ENCODE measurements at regions not wholly inside any gene's neighbourhood (a gene's known extent, or its start where the extent isn't known, plus 50 kb on each side); places are given as distances from the start of the nearest gene placed in this dataset.

DNA sequence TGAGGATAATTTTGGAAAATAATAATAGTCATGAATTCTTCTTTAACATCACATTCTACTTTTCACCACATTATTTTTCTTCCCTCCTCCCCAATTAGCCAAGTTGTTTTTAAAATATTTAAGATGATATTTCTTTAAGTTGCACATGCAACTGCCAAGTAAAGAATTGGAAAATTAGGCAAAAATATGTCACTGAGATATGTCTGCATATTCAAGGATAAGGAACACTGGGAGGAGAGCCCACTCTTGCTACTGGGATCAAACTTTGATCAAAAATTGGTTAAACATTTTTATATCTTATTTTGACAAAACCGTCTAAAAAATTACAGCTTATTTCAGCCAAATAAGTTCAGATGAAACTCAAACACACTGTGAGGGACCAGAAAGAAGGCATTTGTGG is 231.2 kb upstream of the TMTC1 start:
- no peak for DNase-seq

DNA sequence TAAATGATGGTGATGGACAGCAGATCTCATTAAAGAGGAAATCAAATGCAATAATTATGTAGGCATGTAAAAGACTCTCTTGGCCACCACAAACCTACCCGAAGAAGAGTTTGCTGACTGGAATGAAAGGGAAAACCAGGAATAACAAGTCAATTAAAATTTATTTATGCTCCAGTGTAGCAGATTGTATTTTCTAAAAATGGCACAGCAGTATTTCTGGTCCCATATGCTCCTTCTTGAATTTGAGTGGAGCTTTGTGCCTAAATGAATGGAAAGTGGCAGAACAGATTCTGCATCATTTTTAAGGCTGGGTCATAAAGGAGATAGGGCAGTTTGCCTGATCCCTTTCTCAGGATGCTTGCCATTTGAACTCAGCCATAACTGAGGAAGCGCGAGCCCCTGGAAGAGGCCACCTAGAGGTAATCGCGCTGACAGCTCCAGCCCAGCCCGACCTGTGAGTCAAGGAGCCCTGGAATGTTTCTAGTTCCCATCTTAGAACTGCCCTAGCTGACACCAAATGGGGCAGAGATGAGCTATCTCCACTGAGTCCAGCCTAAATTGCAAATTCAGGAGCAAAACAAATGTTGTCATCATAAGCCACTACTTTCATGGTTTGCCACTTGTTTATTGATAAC is 229.2 kb upstream of the TMTC1 start:
- DNase-seq: no peak

DNA sequence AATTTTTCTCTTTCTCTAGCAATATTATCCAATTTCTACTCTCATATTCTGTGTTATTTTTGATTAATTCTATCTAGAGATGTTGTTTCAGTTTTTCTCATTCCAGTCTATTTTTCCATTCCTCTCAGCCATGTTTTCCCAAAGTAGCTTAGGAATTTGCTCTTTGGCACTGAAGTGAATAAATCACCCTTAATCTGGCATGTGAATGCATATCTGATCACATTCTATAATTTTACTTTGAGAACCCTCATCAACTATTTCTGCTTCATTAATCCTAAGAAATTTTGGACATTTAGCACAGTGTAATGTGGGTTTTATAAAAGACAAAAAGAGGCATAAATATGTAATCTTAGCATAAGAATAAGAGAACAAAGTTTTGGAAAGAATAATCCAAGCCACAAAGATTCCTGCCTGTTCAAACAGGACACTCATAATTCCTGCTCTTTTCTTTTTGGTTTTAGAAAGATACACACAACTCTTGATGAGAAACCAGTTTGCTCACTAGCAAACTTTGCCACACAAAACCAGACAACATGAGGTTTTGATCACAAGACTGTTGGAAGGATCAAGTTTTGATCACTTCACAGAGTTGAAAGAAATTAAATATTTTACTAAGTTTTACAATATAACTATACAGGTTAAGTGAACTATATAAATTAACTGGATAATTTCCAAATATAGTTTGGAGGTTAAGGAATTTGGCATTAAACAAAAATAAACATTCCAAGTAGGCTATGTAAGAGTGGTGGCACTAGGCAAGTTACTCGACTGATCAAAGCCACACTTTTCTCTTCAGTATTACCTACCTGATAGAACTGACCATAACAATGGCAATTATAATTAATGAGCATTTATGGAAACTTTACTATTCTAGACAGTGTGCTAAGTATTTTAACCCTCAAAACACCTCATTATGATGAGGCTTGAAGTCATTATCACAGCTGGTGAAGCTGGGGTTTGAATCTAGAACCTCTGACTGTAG is 226.6 kb upstream of the TMTC1 start:
- no peak for DNase-seq

DNA sequence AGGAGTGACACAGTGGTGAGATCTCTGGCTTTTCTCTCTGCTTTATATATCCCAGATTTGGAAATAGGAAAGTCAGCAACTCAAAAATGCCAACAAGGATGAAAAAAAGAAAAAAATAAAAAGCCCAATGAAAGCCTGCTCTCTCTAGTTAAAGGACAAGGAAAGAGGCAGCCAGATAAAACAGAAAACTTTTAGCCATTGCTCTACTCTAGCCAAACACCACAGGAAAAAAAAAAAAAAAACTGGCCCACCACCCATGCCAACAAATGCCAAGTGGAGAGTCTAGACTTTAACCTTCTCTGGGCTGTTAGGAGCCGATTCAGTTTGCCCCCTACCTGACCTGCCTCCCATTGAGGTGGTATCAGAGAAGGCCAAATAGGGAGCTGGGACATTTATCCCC is 222.3 kb upstream of the TMTC1 start:
- no peak for DNase-seq

DNA sequence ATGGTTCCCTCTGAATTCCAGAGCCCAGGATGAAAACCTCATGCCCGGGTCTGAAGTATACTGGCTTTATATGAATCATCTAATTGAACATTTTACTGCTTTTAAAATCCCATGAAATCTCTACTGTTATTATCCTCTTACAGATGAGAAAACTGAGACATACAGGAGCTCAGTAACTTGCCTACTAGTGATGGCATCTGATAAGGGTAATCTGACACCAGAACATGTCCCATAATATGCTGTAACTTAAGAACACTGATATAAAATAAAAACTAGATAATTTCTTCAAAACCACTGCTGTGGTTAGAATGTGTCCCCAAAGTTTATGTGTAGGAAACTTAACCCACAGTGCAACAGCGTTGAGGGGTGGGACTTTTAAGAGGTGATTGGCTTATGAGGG is 219.6 kb upstream of the TMTC1 start:
- DNase-seq: no peak

DNA sequence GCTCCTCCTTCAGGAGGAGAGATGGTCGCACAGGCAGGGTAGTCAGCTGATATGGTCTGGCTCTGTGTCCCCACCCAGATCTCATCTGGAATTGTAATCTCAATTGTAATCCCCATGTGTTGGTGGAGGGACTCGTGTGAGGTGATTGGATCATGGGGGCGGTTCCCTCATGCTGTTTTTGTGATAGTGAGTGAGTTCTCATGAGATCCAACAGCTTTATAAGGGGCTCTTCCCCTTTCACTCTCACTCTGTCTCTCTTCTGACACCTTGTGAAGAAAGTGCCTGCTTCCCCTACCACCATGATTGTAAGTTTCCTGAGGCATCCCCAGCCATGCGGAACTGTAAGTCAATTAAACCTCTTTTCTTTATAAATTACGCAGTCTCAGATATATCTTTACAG is 218.9 kb upstream of the TMTC1 start:
- DNase-seq: no peak

DNA sequence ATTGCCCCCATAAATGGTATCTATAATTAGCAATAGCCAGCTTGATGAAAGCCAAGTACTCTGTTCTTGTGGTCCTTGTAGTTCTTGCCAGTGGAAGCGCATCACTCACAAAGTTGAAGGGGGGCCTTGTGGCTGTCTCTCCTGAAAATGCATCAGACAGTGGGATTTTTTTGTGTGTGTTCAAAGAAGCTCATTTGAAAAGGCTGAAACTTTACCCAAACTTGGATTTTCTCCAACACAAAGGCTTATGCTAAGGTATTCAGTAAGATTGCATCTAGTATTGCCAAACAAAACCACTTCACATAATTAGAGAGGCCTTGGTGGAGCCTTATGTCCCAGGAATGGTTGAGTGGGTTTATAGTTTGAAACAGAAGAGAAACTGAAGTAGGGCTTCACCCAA is 216.7 kb upstream of the TMTC1 start:
- no peak for DNase-seq

DNA sequence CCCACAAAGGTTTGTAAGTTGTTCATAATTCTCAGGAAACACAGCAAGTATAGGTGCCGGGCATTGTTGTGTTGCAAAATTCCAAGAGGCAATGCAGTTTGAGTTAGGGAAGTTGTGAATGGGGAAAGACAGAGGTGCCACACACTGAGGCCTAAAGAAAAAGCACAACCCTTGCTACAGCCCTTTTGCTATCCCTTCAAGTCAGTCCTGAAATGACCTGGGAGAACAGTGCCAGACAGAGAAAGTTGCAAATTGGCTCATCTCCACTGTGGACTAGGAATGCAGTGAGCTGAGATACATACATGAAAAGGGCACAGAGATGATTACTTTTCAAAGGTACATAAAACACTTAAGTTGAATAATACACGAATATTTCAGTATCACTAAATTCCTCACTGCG is 213.3 kb upstream of the TMTC1 start:
- no peak for DNase-seq

DNA sequence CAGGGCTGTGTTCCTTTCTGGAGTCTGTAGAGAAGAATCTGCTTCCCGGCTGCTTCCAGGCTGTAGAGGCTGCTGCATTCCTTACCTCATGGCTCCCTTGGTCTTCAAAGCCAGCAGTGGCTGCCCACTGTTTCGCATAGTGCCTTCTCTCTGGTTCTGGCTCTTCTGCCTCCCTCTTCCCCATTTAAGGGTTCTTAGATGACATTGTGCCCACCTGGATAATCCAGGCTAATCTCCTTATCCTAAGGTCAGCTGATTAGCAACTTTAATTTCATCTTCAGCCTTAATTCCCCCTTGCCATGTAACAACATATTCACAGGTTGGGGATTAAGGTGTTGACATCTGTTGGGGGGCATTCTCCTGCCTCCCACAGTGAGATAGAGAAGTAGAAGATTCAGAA is 208.6 kb upstream of the TMTC1 start:
- DNase-seq: no peak

DNA sequence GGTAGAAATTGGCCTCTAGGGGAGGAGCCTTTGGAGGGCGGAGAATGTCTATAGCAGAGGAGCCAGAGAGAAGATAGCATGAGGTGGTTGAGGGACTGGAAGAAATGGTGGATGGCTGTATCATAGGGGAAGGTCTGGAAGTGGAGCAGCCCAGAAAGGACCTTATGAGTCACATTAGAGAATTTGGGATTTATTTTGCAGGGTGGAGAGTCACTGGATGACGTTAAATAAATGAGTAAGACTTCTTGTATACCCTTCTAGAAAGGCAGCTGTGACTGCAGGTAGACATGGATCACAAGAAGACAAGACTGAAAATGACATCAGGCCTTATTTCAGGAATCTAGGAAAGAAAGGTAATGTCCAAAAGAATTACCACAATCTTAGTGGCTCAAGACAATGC is 208.2 kb upstream of the TMTC1 start:
- no peak for DNase-seq

DNA sequence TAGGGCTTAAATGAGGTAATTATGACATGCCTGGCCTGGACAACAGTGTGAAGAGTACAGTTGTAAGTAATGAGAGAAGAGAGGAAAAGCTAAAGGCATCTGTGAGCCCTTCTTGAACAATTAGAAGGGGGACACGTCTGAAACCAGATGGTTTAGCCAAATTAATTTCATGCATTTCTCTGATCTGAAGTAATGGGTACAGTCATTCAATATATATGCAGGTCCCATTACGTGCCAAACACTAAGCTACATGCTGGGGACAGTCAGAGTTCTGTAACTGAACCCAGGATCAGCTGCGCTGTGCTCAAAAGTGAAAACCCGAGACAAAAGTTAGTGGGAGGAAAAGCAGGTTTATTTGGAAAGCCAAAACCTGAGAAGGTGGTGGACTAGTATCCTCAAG is 207.2 kb upstream of the TMTC1 start:
- DNase-seq: no peak

DNA sequence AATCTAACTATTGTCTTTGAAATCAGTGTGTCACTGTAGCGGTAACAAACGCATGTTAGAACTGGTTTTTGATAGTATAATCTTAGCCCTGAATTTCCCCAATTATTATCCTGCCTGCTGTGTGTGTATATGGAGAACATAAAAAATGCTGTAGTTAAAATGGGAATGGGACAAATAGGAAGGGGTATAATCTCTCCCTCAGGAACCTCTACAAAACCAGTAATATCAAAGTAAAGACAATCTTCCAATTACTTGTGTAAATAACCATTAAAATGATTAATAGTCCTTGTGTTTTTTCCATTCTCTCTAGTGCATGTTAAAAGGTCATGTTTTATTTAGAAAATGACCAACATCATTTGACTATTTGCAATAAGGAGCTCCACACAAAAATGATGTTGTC is 200.1 kb upstream of the TMTC1 start:
- no peak for DNase-seq

DNA sequence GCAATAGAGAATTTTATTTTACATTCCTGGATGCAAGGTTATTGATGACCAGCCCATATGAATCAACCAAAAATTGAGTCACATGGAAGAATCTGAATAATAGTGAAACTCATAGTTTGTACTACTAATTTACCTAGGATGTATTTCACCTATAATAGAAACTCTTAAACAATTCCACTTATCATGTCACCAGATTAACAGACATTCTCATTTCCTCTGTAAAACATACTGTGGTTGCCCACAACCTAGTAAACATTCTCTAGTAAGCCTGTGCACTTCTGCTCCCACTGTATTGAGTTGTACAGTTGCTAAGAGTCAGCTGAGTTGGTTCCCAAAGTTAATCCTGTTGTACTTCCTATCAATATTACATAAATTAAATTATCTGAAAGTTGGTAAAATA is 196.6 kb upstream of the TMTC1 start:
- DNase-seq: no peak

DNA sequence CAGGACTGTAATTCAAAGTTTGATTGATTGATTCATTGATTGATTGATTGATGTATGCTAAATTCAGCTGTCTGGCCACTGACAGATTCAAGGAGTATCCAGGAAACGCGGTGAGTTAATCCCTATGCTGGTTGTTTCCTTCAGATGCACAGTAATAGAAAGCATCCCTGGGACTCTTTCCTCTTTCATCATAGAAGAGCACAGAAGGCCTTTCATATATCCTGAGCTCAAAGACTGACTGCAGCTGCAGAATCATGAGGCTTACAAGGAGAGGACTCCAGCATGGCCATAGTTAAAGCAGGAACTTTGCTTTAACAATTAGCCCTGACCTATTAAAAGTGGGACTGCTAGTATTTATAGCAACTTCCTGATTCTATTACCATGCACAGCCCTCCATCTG is 187.7 kb upstream of the TMTC1 start:
- no peak for DNase-seq

DNA sequence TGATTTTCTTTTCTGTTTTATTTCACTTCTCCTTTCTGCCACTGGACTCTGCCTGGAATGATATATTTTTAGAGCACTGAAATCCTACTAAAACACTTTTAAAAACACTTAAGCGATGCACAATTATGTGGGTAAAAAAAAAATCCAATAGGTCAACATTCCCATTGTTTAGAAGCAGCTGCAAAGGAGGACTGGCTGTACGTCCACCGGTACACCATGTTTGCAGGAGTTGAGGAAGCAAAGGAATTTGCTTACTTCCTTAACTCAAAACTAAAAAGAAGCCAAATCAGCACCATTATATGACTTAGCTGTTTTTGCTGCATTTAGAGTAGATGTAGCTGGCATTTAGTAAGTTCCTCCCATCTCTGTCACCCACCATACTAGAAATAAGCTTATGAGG is 186.8 kb upstream of the TMTC1 start:
- DNase-seq: no peak

DNA sequence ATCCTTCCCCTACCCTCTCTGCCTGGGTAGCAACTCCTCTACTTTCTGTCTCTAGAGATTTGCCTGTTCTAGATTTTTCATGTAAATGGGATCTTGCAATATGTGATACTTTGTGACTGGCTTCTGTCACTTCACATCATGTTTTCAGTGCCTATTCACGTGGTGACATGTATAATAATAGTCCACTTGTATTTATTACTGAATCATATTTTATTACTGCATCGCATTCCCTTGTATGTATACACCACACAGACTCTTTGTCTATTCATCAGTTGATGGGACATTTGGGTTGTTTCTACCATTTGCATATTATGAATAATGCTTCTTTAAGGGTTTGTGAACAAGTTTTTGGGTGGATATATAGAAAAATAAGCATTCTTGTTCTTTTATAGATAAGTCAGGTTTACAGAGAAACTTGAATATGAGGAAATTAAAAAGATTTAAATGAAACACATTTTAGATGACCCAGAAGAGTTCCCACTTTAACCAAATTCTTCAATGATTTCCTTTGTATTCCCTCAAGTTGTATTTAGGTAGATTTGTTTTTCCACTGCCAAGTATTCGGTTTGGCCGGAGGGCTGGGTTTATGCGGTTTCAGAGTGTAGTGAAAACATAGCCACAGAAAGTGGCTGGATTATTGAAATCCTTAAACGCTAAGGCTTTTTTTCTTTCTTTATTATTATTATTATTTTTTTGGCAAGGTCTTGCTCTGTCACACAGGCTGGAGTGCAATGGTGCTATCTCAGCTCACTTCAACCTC is 178.7 kb upstream of the TMTC1 start:
- no peak for DNase-seq

DNA sequence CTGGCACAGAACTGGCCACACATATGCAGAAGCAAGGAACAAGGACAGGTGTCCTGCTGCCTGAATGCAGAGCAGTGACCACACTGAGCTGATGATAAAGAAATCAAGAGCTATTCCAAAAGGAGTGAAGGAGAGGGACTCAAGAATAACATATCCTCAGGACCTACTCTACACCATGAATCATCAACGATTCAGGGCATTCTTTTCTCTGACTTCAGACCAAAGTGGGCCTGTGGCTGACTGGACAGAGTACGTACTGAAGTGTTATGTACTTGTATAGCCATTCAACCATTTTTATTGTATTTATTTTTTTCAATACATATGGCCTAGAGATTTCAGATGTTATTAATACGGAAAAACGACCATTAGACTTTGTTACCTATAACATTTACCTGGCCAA is 177.5 kb upstream of the TMTC1 start:
- no peak for DNase-seq

DNA sequence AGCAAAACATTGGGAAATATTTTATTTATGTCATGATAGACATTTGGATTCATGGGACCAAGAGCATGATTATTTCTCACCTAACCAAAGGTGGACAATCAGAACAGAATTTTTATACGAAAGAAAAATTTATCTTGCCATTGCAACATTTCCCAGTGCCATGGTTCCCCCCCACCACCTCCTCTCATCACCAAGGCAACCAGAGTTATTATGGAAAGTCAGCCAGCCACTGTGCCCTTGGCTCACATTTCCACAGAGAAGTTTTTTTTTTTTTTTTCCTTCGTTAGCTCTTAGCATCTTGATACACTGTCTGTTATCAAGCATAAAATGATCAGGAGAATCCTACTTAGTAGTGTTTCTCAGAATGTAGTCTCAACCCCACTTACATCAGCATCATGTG is 176.4 kb upstream of the TMTC1 start:
- no peak for DNase-seq

DNA sequence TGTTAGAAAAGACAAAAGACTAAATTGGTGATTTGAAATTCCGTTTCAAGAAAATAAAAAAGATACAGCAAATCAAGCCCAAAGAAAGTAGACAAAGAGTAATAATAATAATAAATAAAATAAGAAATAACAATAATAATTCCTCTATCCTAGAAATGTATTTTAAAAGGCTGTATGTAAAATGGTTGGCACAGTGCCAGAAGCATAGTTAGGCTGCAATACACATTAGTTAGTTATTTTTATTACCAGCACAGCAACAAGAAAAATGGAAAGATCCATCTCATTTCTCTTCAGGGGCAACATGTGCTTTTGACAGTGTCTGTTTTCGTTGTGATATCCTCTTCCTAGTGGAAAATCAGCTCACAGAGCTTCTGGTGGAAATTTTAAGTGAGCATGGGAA is 174.1 kb upstream of the TMTC1 start:
- no peak for DNase-seq

DNA sequence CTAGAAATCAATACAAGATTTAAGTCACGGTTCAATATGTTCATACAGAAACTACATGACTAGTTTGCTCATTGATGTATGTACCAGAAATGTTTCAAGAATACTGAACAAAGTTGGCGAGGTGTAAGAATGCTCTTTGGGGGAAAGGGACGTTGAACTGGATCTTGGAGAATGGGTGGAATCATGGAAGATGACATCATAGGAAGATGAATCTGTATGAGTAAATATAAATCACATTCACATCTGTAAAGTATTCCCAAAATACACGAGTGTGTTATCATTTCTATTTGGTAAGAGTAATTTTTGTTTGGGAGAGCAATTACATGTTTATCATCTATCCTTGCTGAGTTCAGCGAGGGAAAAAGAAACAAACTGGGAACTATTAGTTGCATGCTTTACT is 162.2 kb upstream of the TMTC1 start:
- DNase-seq: no peak

DNA sequence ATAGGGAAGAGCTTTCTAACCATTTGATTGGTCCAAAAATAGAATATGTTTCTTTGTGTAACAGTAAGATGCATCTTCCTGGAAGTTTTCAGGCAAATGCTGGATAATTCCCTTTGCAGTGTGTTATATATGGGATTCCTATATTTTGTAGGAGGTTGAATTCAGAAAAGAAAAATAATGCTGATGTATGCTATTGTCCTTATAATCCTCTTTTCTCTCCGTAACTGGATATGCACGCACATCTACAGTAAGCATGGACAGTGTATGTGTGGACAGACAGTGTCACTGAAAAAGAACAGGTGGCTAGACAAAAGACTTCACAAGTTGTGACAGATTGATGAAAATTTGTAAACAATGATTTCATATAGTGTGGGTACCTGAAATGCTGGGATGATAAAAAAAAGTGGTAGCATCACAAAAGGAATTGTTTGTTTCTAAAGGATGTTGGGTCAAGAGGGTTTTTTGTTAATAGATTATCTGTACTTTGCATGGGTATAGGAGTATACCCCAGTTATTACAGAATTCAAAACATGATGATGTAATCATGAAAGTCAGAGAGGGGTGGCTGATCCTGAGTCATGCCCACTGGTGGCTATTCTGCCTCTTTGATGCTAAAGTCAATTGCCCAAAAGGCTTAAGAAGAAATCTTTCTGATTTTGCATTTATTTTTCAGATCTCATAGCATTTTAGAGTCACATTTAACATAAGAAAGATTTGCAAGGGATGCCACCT is 160.7 kb upstream of the TMTC1 start:
- no peak for DNase-seq

DNA sequence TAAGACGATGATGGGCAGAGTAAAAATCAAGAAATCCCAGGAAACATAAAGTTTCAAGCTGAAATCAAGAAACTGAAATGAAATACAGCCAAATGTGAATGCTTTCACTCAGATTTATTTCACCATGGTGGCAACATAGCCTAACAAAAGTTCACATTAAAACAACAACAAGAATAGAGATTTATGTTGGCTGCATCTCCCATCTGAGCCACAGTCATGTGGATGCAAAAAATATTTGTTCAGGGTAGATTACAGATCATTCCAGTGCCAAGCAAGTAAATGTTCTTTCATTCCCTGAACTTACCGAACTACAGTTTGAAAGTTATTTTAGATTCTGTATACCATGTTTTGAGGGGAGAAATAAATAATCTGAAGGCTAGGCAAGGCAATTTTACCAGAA is 159.9 kb upstream of the TMTC1 start:
- no peak for DNase-seq

DNA sequence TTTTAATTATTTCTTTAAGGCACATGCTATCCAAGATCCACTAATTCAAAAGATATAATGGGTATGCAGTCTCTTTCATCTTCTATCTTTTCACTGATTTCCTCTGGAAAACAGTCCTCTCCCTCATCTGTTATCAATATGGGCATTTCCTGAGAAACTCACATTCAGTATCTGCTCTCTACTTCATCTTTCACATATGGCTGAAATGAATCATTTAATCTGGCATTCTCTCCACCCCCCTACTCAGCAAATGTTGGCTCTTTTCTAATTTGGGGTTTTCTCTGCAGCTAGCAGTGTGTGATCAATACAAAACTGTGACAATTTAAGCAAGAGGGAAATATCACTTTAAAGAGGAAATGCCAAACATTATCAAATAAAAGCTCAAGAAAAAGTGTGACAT is 157.1 kb upstream of the TMTC1 start:
- no peak for DNase-seq

Measured in stimulated activated CD8-positive, alpha-beta memory T cell treated with anti-CD3 and anti-CD28 coated beads, Interleukin-4, amount 100 ng/mL, for 48 hours (primary cell).